Prostate gland (tissue), 2 donors: ENCODE measurements at regions not wholly inside any gene's neighbourhood (a gene's known extent, or its start where the extent isn't known, plus 50 kb on each side); places are given as distances from the start of the nearest gene placed in this dataset.
A peak's percentile ranks its signal among the peaks of the same experiment; 100 is the strongest.
"Not testable (repeated sequence)": the region's sequence is repeated elsewhere in the genome, so short reads cannot be mapped to it uniquely, and the experiment has no call there.

Source experiments
- DNase-seq: peaks from one replicate; pipeline ENCODE4 v3.0.0-alpha.2; 2019; ENCODE audit warnings: low spot score
- H3K27ac ChIP-seq, 2 donors: fragments of 200-600 bp; sonication (generic); 2 replicates each; pipeline ENCODE4 v1.5.1; 2017 to 2019
- H3K27me3 ChIP-seq: fragments of 200-600 bp; sonication (generic); replicated peaks from 2 replicates; pipeline ENCODE4 v1.5.1; 2019; ENCODE audit not compliant: insufficient read depth
- H3K36me3 ChIP-seq, 2 donors: fragments of 200-600 bp; sonication (generic); 1 replicate in 1 of 2; 2 replicates in 1 of 2; pipeline versions ENCODE4 v1.5.1 to v1.8.1; 2017 to 2019
- H3K4me1 ChIP-seq: fragments of 200-600 bp; sonication (generic); replicated peaks from 2 replicates; pipeline ENCODE4 v1.5.1; 2019
- H3K4me3 ChIP-seq, 2 donors: fragments of 200-600 bp; sonication (generic); 2 replicates each; pipeline ENCODE4 v1.5.1; 2017 to 2019
- H3K9me3 ChIP-seq: fragments of 200-600 bp; sonication (generic); 2 replicates; pipeline ENCODE4 v1.5.1; 2017
- POLR2A ChIP-seq: fragments of 450-650 bp; IDR thresholded peaks from one replicate; pipeline ENCODE4 v1.6.1; 2016; ENCODE audit warnings: antibody characterized with exemption, mild to moderate bottlenecking
- POLR2AphosphoS5 ChIP-seq: sonication (generic); formaldehyde crosslinking; IDR thresholded peaks from one replicate; pipeline ENCODE4 v1.6.1; 2017; ENCODE audit warnings: antibody characterized with exemption
- WGBS: methylation state at CpG from one replicate; pipeline ENCODE4 v1.1.5; 2018; 5-methylcytosine and 5-hydroxymethylcytosine counted together
- intact Hi-C: fragments of 100-400 bp; cut with DNase I; formaldehyde crosslinking; loops from one replicate; pipeline ENCODE4 v1.14.2; 2022
- TF ChIP-seq, protein P1 (sequence below), 4 experiments: fragments of 200-600 bp in 2 of 4; fragments of 450-650 bp in 2 of 4; sonication (generic) in 2 of 4; IDR thresholded peaks; 1 replicate in 3 of 4; 2 replicates in 1 of 4; pipeline ENCODE4 v1.5.1; 2016 to 2019; ENCODE audit warnings: antibody characterized with exemption in 4 of 4, mild to moderate bottlenecking in 2 of 4, moderate library complexity in 2 of 4

DNA sequence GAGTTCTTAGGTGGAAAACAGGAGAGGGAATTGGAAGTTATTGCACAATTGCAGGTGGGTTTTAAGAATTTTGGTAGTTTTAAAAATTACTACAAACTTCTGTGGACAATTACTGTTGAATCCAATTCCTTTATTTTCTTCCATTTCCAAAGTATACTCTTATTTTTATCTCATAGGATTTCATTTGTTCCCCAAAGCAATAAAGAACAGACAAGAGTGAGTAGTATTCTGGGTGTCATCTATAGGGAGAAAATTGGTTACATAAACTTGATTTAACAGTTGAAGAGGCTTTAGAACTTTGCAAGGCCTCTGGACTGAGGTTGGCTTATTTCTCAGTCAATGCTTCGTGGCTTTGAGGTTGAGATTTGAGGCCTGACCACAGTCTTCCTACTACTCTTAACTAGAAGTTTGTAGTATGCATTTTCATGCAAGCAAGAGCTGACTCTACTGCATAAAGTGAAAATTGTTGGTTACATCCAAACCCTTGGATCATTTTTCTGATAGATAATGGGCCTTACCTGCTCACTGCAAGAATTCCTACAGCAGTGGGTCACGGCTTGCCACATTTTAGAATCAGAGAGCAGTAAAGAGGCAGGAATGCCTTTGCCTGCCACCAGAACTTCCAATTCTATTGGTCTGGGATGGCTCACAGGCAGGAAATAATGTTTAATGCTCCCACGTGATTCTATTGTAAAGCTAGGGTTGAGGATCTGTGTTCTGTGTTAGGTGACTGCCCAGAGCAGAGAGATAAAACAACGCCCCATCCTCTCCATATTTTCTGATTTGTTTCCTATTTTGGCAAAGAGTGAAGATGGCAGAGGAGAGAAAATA is 270.5 kb downstream of the TTC6 start:
- Histone ChIP-seq H3K27ac (peak overlapping the region; percentile 10 to 41), H3K9me3 (no peaks in the 10 kb centered on the region), H3K4me3 (no peak overlapping the region), H3K36me3 (no peaks in the 10 kb centered on the region), H3K27me3 (no peaks in the 10 kb centered on the region), H3K4me1 (peaks cover 9% of the 10 kb centered on the region)
- no peak for DNase-seq
- WGBS = 74% methylated on average over 4 of the region's 4 CpGs
- intact Hi-C loops = no loop called here
- TF ChIP-seq POLR2A (no peak), POLR2AphosphoS5 (no peak)
- TF ChIP-seq, protein P1, sequence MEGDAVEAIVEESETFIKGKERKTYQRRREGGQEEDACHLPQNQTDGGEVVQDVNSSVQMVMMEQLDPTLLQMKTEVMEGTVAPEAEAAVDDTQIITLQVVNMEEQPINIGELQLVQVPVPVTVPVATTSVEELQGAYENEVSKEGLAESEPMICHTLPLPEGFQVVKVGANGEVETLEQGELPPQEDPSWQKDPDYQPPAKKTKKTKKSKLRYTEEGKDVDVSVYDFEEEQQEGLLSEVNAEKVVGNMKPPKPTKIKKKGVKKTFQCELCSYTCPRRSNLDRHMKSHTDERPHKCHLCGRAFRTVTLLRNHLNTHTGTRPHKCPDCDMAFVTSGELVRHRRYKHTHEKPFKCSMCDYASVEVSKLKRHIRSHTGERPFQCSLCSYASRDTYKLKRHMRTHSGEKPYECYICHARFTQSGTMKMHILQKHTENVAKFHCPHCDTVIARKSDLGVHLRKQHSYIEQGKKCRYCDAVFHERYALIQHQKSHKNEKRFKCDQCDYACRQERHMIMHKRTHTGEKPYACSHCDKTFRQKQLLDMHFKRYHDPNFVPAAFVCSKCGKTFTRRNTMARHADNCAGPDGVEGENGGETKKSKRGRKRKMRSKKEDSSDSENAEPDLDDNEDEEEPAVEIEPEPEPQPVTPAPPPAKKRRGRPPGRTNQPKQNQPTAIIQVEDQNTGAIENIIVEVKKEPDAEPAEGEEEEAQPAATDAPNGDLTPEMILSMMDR (IDR thresholded peaks at IDR 0.05) = no peak

DNA sequence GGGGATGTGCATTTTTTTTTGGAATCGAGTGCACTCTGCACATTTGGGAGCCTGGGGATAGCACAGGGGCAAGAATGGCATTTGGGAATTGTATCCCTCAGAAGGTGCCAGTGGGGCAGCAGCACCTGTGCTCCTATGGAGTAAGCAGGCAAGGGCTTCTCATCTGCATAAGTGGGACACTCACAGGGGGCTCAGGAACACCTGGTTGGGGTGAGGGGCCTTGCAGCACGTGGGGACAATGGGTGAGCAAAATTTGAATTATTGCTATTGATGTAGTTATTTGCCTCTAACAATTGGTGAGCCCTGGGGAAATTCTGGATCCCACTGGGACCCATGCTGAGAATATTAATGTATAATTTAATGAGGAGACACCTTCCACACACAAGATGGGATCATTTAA is 274.2 kb downstream of the TTC6 start:
- intact Hi-C loops = loop anchor here (5.0 to 10.0 kb wide), 2 partner anchors 165 to 622 kb away; no protein-coding TSS in a partner anchor
- no peak overlapping the region for H3K27ac ChIP-seq
- 25% methylated on average over 2 of the region's 2 CpGs for WGBS
- no peak for TF ChIP-seq POLR2AphosphoS5
- TF ChIP-seq, protein P1 (IDR thresholded peaks at IDR 0.05) = no peak
- TF ChIP-seq POLR2A = no peak
- no peak for DNase-seq
- H3K27me3 ChIP-seq = no peaks in the 10 kb centered on the region
- H3K4me3 ChIP-seq = no peak overlapping the region
- no peaks in the 10 kb centered on the region for H3K9me3 ChIP-seq
- no peaks in the 10 kb centered on the region for H3K36me3 ChIP-seq
- peaks cover 6% of the 10 kb centered on the region for H3K4me1 ChIP-seq

DNA sequence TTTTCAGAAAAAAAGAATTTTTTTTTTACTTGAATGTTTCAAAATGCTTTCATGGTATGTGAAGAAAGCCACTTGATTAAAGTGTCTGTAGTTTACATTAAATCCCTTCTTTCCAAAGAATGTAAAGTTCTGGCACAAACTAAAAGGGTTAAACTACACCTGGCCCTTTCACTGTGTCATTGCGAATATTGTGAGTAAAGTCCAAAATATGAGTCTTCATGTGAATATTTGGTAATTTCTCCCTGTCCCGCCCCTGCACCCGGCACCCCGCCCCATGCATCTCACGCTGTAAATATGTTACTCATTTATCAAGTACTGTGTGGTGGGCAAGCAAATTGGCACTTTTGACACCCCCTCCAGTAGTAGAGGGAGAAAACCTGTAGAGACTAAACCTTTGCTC is 274.7 kb downstream of the TTC6 start:
- no peak overlapping the region for H3K4me3 ChIP-seq
- H3K36me3 ChIP-seq = no peaks in the 10 kb centered on the region
- DNase-seq = no peak
- intact Hi-C loops = loop anchor here (5.0 to 10.0 kb wide), 2 partner anchors 165 to 623 kb away; no protein-coding TSS in a partner anchor
- TF ChIP-seq POLR2A (no peak), POLR2AphosphoS5 (no peak)
- TF ChIP-seq, protein P1 (IDR thresholded peaks at IDR 0.05) = no peak
- peak overlapping the region; percentile 5 to 59 for H3K27ac ChIP-seq
- H3K9me3 ChIP-seq = no peaks in the 10 kb centered on the region
- peaks cover 6% of the 10 kb centered on the region for H3K4me1 ChIP-seq
- H3K27me3 ChIP-seq = no peaks in the 10 kb centered on the region
- WGBS = 86% methylated on average over 5 of the region's 5 CpGs

DNA sequence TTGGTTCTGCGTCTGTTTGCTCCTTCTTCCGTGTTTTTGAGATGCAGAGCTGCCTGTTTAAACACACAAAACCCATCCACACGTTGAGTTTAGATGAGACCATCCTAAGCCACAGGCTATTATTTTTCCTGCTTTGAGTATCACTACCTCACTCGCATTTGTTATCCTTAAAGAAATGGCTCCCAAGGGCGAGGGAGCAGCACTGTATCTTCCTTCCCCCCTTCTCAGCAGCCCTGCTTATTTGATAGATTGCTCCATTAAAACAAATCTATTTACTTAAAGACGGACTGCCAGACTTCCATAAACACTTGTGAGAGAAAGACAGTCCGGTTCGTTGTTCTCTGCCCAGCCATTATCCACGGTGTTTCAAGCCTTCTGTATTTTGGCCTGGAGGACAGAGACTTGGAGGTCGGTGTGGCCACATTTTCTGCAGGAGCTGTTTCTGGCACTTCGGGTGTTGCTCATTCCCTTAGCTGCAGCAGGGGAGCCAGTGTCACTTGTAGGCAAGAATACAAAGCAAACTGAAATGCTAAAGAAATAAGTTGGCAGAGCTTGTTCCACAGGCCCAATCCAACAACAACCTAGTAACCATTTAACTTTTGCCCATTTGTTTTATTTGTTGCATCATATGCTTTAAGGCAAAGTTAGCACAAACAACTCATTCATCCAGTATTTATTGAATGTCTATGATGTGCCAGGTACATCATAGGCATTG is 275.4 kb downstream of the TTC6 start:
- TF ChIP-seq, protein P1 (IDR thresholded peaks at IDR 0.05) = no peak
- TF ChIP-seq POLR2AphosphoS5 = peak; percentile 16
- DNase-seq = peak; percentile 20
- WGBS = 34% methylated on average over 11 of the region's 11 CpGs
- H3K27me3 ChIP-seq = no peaks in the 10 kb centered on the region
- no peaks in the 10 kb centered on the region for H3K36me3 ChIP-seq
- H3K4me1 ChIP-seq = peaks cover 6% of the 10 kb centered on the region
- peak overlapping the region; percentile 5 to 59 for H3K27ac ChIP-seq
- no peak overlapping the region for H3K4me3 ChIP-seq
- intact Hi-C loops = loop anchor here (5.0 to 10.0 kb wide), 2 partner anchors 166 to 623 kb away; no protein-coding TSS in a partner anchor
- H3K9me3 ChIP-seq = no peaks in the 10 kb centered on the region

DNA sequence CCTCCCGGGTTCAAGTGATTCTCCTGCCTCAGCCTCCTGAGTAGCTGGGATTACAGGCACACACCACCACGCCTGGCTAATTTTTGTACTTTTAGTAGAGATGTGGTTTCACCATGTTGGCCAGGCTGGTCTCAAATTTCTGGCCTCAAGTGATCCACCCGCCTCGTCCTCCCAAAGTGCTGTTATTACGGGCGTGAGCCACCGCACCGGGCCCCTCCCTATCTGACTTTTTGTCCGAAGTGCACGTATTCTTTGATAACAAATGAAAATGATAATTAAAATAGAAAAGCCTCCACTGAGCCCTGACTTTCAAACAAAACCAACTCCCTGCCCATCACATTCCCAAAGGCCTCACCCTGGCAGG is 278.6 kb downstream of the TTC6 start:
- H3K27ac ChIP-seq, DNase-seq, H3K27me3 ChIP-seq, H3K9me3 ChIP-seq, H3K4me1 ChIP-seq, H3K4me3 ChIP-seq, H3K36me3 ChIP-seq: not testable (repeated sequence)
- intact Hi-C loops = loop anchor here (5.0 to 10.0 kb wide), 2 partner anchors 169 to 627 kb away; no protein-coding TSS in a partner anchor
- WGBS = 92% methylated on average over 10 of the region's 10 CpGs
